Forelimb muscle (tissue), 1 donor: ENCODE measurements at regions not wholly inside any gene's neighbourhood (a gene's known extent, or its start where the extent isn't known, plus 50 kb on each side); places are given as distances from the start of the nearest gene placed in this dataset.
"Not testable (repeated sequence)": the region's sequence is repeated elsewhere in the genome, so short reads cannot be mapped to it uniquely, and the experiment has no call there.

Experiments
- DNase-seq: peaks from one replicate; pipeline ENCODE4 v3.0.0-alpha.2; 2013; ENCODE audit warnings: low read depth

DNA sequence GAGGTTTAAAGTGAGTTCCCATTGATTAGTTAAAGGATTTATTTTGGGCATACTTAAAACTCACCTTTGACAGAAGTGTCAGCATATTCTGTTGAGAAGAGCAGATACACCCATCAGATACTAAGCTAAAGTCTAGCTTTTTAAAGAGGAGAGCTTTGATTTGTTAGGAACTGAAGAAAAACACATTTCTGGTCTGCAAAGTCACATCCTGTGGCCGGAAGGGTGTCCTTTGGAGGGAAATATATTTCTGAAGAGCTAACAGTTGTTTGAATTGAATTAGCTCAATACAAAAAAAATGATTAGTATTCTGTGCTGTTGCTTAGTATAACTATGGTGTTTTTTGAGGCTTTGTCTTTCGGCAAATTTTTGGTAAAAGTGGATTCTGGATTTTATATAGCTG, 302.7 kb downstream of the RFPL4B start:
- no peak for DNase-seq

DNA sequence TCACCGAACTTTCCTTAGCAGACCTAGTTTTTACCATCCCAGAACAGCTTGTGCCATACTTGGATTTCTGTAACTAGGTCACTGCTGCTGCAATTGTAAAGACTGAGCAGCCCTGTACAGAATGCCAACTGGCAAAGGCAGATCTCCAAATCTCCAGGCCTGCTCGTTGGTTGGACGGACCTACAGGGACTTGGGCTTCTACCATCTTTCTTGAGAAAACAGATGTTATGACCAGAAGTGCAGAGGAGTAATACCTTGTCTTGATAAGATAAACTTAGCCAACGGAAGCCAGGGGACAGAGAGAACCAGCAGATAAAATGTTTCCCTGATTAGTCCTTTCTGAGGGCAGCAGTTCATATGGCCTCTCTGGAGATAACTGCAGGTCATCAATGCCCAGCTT, 304.1 kb downstream of the RFPL4B start:
- no peak for DNase-seq

DNA sequence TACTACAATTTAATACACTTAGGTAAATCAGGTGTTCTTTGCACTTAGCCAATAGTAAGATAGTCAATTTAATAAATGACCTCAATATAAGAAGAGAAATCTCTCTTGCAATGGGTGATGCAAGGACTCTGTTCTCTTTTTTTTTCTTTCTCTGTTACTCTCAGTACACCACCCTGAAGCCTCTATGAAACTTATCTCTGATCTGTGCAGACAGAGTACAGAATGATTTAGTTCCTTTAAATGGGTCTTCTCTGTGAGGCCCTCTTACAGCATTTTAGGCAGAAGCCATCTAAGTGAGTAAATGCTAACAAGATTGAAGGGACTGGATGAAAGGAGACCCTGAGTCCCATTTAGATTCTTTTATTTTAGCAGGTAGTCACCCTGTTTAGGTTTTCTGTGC, 312.8 kb downstream of the RFPL4B start:
- no peak for DNase-seq

DNA sequence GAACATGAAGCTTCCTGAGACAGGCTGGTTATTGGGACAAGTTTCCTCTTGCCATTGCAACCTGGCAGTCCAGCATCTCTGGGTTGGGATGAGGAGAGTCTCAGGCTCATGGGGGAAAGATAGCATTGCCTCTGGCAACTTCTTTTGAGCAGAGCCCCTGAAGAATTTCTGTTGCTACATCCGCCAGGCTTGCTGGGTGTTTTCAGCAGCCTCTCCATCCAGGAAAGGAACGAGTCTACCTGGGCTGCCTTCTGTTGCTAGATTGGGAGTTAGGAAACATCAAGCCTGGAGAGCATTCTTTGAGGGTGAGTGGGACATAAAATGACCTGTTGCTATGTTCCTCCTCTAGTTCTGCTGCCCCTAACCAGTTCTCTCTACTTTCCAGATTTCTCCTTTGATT, 313.5 kb downstream of the RFPL4B start:
- DNase-seq: no peak

DNA sequence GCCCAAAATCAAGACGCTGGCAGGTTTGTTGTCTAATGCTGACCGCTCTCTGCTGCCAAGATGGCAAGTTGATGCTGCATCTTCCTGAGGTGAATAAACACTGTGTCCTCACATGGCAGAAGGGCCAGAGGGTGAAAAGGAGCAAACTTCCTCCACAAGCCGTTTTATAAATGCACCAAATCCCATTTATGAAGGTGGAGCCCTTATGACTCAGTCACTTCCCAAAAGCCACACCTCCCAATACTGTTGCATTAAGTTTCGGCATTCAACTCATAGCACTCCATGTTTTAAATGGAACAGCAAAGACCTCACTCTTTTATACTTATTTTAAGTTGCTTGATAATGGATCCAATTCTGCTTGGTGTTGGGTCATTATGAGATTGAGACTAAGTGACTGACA, 316.6 kb downstream of the RFPL4B start:
- no peak for DNase-seq

DNA sequence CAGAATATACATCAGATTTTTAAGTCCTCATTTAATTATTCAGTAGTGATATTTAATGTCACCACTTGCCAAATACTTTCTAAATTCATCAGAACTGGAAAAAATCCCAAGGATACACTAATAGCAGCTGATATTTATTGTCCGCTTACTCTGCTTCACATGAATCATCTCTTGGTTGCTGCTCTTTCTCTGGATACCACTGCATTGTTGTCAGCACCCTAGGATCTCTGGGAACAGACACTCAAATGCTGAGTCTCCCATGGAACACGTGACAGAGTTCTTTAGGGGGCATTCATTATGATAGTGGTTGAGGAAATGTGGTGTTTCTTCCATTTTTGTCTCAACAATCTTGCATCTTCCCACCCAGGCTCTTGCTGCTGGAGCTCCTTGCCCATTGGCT, 318.0 kb downstream of the RFPL4B start:
- no peak for DNase-seq

DNA sequence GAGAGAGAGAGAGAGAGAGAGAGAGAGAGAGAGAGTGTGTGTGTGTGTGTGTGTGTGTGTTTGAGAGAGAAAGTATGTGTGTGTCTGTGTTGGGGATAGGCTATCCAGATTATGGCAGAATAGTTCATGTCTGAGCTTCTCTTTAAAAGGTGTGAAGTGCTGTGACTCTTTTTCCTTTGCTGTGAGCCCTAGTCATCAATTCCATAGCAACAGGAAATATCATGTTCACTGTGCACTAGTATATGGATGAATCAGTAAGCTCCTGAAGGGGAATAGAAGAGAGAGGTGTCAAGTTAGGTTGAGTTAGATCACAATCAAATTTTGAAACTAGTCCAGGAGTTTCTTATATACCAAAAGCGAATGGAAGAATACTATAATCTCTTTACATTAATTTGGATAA, 318.7 kb downstream of the RFPL4B start:
- DNase-seq: no peak

DNA sequence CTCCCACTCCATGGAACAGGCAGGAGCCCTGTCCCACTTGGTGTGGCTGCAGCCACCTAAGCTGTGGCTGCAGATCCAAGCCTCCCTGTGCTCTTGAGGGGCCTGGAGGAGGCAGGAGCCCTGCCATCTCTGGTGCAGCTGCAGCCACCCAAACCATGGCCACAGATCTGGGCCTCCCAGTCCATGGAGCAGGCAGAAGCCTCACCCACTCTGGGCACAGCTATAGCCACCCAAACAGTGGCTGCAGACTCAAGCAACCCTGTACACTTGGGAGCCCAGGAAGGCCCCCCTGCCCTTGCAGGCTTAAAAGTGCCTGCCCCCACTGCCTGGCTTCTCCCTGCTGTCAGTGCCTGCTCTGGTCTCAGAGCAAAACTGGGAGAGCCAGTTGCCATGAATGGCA, 320.3 kb downstream of the RFPL4B start:
- DNase-seq: no peak

DNA sequence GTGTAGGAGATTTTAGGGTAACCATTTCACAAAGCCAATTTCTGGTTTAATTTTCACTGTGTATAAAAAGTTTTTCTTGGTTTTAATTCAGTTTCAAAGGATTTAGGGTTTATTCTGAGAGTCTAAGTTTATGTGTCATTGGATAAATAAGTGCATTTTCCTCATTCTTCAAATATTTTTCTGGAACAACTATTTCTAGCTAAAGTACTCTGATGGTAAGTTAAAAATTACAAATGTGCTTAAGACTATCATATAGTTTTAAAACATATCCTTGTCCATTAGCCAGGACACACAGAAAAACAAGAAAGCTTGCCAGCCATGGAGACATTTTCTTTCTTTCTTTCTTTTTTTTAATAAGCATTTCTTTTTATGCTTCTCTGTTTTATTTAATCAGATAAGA, 333.0 kb downstream of the RFPL4B start:
- no peak for DNase-seq

DNA sequence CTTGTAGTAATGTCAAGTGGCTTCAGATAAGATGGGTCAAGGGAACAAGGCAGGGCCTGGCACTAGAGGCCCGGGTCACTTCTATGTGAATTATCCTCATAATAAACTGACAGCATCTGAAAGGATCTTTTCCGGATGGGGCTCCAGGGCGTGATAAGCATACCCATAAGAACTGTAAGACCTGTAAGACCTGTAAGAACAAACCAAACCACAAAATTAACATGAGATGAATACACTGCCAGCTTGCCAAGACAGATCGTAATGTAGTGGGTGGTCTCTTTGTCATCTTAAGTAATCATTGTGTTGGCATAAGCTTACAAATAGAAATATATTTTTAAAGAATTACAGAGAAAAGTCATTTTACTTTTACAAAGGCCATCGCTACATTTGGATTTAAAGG, 334.9 kb downstream of the RFPL4B start:
- no peak for DNase-seq

DNA sequence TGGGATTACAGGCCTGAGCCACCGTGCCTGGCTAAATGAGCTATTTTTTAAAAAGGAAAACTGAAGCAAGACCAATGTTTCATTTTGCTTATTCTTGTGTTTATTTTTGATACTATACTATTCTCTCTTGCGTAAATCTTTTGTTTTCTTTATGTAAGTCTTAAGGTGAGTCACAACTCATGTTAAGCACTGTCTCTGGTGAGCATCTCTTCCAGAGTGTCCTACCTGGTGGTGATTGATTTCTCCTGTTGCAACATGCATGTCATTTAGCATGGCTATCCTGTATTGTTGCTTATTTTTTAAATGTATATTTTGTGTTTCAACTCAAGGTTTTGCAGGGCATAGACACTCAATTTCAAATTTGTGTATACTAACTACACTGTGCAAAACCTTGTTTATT, 336.0 kb downstream of the RFPL4B start:
- no peak for DNase-seq

DNA sequence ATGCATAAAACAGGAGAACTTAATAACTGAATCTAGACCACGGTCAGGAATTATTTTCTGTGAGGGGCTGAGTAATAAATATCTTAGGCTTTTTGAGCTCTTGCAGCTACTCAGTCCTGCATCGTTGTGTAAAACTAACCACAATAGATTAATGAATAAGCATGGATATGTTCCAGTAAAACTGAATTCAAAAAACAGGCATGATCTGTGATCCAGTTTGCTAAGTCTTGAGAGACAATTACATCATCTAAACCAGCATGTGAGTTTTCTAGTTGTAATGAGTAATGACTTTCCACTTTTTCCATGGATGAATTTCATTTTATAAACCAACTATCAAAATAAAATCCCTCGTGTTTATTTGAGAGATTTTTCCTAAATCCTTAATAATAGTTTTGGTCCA, 336.8 kb downstream of the RFPL4B start:
- DNase-seq: peak; percentile 82

DNA sequence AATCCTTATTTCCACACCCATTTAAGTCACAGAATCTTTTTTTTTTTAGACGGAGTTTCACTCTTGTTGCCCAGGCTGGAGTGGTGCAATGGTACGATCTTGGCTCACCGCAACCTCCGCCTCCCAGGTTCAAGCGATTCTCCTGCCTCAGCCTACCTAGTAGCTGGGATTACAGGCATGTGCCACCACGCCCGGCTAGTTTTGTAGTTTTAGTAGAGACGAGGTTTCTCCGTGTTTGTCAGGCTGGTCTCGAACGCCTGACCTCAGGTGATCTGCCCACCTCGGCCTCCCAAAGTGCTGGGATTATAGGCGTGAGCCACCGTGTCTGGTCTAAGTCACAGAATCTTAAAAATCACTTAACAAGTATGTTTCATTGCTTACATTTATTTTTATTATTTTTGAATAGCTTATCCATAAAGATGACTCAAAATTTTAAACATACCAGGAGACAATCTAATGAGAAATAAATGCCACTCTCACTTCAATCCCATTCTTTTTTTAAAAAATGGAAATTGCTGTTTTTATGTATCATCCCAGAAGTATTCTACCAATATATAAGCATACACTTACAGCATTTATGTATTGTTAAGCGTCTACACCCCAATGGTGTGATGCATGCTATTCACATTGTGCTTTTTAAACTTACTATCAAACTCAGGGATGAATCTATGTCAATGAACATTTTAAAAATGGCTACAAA, 338.5 kb downstream of the RFPL4B start:
- DNase-seq: not testable (repeated sequence)

DNA sequence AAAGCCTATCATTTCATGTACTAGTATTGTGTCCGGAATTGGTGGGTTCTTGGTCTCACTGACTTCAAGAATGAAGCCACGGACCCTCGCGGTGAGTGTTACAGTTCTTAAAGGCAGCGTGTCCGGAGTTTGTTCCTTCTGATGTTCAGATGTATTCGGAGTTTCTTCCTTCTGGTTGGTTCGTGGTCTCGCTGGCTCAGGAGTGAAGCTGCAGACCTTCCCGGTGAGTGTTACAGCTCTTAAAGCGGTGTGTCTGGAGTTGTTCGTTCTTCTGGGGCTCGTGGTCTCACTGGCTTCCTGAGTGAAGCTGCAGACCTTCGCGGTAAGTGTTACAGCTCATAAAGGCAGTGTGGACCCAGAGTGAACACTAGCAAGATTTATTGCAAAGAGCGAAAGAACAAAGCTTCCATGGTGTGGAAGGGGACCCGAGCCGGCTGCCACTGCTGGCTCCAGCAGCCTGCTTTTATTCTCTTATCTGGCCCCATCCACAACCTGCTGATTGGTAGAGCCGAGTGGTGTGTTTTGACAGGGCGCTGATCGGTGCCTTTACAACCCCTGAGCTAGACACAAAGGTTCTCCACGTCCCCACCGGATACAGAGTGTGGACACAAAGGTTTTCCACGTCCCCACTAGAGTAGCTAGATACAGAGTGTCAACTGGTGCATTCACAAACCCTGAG, 341.5 kb downstream of the RFPL4B start:
- DNase-seq: not testable (repeated sequence)

DNA sequence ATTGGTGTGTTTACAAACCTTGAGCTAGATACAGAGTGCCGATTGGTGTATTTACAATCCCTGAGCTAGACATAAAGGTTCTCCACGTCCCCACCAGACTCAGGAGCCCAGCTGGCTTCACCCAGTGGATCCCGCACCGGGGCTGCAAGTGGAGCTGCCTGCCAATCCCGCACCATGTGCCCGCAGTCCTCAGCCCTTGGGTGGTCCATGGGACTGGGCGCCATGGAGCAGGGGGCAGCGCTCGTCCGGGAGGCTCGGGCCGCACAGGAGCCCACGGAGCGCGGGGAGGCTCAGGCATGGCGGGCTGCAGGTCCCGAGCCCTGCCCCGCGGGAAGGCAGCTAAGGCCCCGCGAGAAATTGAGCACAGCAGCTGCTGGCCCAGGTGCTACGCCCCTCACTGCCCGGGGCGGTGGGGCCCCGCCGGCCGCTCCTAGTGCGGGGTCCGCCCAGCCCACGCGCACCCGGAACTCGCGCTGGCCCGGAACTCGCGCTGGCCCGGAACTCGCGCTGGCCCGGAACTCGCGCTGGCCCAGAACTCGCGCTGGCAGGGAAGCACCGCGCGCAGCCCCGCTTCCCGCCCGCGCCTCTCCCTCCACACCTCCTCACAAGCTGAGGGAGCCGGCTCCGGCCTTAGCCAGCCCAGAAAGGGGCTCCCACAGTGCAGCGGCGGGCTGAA, 342.2 kb downstream of the RFPL4B start:
- not testable (repeated sequence) for DNase-seq

DNA sequence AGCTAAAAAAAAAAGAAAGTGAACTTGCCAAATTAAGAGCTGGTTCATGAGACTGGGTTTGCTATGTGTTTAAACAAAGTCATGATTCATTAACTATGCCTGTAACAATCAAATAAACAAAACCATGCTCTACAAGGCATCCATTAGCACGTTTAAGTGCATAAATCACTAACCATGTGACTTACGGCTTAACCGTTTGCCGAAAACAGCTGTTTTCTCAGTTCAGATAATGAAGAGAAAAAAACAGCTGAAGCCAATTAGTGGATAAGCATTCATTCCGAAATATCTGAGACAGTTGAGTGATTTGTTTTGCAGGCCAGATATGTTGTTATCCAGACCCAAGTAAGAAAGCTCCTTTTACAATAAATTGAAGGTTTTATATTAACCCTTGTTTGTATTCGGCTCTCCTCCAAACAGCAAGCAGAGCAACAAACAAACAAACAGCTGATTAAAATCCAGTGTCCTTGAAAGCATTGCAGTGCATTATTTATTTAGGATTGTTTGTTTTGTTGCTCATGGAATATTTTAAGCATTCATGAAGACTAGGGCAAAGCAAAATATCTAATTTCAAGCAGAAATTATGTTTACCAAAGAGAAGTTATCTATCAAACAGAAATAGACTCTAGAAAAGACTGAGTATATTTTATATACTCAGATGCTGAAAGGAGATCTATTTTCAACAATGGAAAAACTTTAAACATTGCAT, 343.5 kb downstream of the RFPL4B start:
- peak; percentile 59 for DNase-seq

DNA sequence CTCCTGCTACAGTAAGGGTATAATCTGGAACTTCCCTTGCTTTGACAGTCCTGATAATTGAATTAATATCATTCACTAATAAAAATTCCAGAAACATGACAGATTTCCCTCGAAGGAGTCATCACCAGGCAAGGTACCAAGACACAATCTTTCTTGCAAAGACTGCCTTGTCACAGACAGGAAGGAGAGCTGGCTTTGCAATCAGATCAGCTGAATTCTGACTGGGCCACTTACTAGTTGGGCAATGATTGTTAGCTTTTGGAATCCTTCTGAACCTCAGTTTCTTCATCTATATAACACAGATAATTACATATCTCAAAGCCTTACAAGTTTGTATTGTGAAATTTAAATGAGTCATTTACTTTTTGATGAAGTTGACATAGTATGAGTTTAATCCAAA, 344.2 kb downstream of the RFPL4B start:
- DNase-seq: peak; percentile 80

DNA sequence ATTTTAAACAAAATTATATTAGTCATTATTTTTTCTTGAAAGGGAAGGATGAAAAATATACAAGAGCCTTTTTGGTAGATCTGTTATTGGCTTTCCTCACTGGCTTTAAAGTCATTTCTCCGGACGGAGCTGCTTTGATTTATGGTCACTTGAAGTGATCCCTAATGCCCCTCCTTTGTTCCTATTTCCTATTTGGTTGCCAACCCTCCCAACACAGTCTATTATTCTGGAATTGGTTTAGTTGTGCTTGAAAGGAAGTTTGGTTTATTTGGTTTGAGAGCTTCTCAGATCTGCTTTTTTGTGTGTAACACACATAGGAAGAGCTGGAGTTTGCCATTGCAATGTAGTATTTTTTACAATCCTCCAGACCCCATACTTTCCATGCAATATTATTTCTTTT, 347.9 kb downstream of the RFPL4B start:
- no peak for DNase-seq

DNA sequence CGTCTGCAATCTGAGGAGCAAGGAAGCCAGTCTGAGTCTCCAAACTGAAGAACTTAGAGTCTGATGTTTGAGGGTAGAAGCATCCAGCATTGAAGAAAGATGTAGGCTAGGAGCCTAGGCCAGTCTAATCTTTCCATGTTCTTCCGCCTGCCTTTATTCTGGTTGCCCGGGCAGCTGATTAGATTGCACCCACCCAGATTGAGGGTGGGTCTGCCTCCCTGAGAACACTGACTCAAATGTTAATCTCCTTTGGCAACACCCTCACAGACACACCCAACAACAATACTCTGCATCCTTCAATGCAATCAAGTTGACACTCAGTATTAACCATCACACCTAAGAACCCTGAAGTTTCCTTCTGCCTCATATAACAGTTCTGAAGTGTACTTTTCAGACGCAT, 350.1 kb downstream of the RFPL4B start:
- no peak for DNase-seq

DNA sequence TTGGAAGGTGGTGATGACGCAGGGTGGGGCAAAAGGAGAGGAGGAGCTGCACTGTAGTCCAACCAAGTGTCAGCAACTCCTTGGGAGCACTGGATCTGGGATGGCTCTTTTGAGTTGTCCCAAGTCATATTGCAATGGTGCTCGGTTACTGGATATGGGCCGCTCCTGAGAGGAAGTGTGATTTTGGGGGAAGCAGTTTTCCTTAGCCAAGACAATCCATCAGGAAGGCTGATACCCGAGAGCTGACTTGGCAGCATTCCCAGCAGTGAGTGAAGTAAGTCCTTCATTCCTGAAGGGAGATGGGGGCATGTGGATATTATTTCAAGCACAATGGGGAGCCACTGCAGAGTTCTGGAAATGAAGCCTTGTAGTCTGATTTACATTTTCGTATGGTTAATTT, 354.1 kb downstream of the RFPL4B start:
- DNase-seq: no peak

DNA sequence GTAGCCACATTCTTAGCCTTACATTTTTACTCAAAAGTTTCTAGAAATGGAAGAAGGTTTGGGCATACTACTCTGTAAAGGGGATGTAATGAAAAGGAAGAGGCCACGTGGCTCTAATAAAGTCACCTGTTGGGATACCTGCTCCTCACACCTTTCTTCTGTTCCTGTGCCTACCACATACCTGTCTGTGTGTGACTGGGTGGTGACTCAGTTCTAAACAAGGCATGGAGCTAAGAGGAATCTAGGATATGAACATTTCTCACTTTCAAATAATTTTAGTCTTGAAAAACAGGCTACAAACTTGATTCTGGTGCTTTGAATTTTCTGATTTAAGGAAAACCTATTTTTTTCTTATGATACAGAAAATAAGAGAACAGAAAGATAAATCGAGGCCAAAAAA, 363.6 kb downstream of the RFPL4B start:
- DNase-seq: no peak

DNA sequence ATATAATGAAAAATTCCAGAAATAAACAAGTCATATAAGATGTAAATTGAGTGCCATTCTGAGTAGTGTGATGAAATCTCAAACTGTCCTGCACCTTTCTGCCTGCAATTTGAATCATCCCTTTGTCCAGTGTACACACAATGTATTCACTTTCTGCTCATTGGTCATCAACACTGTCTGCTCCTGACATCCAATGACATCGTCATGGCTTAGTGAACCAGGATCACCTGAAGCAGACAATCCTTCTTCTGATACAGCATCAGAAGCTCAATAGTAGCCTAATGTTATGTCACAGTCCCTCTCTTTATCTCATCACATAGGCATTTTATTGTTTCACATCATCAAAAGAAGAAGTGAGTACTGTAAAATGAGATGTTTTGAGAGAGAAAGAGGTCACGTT, 366.3 kb downstream of the RFPL4B start:
- no peak for DNase-seq

DNA sequence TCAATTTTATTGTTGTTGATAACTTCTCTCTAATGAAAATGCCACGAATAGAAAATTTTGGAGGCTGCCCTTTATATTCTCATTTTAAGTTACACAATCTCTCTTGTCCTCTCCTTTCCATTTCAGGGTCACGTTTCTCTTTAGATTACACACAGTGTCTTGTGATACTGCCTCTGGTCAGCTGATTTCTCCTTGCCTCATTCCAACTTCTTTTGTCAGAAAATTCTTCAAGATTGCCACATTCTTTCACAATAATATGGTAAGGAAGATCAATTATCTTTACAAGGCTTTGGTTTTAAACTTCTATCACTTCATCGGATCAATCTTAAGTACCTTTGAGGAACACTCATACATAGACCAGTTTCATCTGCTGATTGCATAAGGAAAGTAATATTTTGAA, 370.3 kb downstream of the RFPL4B start:
- DNase-seq: no peak
